ENCODE measurements at regions not wholly inside any gene's neighbourhood (a gene's known extent, or its start where the extent isn't known, plus 50 kb on each side); places are given as distances from the start of the nearest gene placed in this dataset.

DNA sequence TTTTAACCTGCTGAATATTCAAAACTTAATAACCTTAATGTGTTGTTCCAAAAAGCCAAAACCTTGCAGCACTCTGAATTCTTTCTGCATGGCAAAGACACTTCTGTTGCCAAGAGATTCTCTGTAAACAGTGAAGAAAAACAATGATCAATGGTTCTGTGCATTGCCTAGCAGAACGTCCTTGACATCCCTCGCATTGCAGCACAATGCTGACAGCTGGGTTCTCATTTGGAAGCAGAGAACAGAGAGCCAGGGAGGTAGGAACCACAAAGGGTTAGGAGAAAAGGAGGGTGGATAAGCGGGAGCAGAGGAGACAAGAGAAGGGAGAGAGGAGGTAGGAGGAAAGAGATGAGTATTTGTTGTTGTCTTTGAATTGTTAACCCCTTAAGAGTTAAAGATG is 501.1 kb downstream of the NAV3 start:
- DNase-seq (ENCODE audit: extremely low read depth, low read depth) = no peak
- no peak for TF ChIP-seq CTCF (IDR thresholded peaks at IDR 0.05; ENCODE audit: low read depth, low read length)

DNA sequence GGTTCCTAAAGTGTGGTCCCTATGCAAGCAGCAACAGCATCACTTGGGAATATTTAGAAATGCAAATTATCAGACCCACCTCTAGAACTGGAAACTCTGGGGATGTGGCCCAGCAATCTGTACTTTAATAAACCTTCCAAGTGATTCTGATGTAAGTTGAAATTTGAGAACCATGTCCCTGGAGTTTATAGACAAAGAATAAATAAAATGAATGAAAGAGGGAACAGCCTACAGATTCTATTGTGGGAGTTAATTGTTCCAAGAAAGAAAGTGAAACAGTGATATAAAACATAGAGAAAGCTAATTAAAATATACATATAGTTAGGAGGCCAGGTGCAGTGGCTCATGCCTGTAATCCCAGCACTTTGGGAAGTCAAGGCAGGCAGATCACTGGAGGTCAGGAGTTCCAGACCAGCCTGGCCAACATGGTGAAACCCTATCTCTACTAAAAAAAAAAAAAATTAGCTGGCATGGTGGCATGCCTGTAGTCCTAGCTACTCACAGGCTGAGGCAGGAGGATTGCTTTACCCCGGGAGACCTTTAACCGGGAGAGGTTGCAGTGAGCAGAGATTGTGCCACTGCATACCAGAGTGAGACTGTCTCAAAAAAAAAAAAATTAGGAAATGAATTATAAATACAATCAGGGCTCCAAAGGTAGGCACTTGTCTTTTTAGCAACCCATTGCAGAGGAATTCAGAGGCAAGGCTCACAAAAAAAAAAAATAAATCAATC is 507.5 kb downstream of the NAV3 start:
- DNase-seq (ENCODE audit: extremely low read depth, low read depth) = no peak
- TF ChIP-seq CTCF (IDR thresholded peaks at IDR 0.05; ENCODE audit: low read depth, low read length) = no peak

- no peak for DNase-seq (ENCODE audit: extremely low read depth, low read depth)
- TF ChIP-seq CTCF (IDR thresholded peaks at IDR 0.05; ENCODE audit: low read depth, low read length) = no peak
Observed at GRCh38 chr12:78340406-78340805, 509.7 kb downstream of the NAV3 start.

DNA sequence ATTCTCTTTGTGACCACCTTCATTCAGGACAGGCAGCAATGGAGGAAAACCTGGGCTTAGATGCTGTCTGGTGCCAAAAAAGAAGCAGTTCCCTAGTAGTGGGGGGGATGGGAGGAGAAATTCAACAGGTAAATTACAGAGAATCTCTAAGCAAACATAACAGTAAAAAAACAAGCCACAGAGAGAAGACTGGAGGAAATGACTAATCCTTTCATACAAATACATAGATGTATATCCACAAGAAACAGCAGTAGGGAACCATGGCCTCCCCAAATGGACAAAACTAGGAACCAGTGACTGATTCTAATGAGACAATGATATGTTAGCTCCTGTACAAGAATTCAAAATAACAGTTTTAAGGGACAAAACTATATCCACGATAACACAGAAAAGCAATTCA is 513.0 kb downstream of the NAV3 start:
- DNase-seq (ENCODE audit: extremely low read depth, low read depth) = no peak
- no peak for TF ChIP-seq CTCF (IDR thresholded peaks at IDR 0.05; ENCODE audit: low read depth, low read length)

DNA sequence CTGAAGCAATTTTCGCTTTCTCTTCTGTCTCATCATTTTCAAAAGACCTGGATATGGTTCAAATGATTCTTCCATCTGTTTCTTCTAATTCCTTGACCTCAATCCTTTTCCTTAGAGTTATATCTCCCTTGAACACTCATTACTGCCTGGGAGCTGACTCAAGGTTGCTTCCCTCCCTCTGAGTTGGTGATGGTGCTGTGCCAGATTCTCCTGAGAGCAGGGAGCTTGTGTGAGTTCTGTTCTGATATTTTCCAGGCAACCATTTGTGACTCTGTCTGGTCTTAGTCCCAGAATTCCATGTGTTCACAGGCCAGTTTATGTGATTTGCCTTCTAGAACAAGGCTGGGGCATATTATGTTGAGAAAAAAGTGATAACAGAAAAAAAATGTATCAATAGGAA is 505.1 kb upstream of the SYT1 start:
- DNase-seq (ENCODE audit: extremely low read depth, low read depth) = no peak
- TF ChIP-seq CTCF (IDR thresholded peaks at IDR 0.05; ENCODE audit: low read depth, low read length) = no peak

DNA sequence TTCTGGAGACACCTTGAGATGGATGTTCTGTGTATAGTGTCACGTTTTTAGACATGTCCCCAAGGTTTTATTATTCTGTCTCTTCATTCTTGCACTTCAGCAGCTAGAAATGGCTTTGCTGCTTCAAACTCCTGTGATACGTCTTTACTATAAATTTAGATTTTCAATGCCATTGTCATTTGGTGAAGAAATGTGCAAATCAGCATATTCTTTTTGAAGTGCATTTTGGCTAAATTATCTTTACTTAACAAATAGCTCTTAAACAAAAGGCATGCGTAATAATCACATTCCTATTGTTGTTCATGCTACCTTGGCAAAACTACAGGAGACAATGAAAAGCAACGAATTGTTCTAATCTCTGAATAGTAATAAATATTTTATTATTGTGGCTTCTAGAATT is 502.9 kb upstream of the SYT1 start:
- no peak for DNase-seq (ENCODE audit: extremely low read depth, low read depth)
- no peak for TF ChIP-seq CTCF (IDR thresholded peaks at IDR 0.05; ENCODE audit: low read depth, low read length)

- TF ChIP-seq CTCF (IDR thresholded peaks at IDR 0.05; ENCODE audit: low read depth, low read length) = no peak
- DNase-seq (ENCODE audit: extremely low read depth, low read depth) = no peak
Observed at GRCh38 chr12:78371284-78371683, 493.3 kb upstream of the SYT1 start.
